Left cardiac atrium (tissue), 4 donors: ENCODE measurements at regions not wholly inside any gene's neighbourhood (a gene's known extent, or its start where the extent isn't known, plus 50 kb on each side); places are given as distances from the start of the nearest gene placed in this dataset.

Experiments
- ATAC-seq, 2 donors: fragments of 200-7000 bp; cut with Tn5 transposase; one replicate each; pipeline ENCODE4 v1.9.1; 2020; ENCODE audit warnings: mild to moderate bottlenecking in 2 of 2, moderate library complexity in 2 of 2
- DNase-seq: peaks from one replicate; pipeline ENCODE4 v3.0.0-alpha.2; 2020
- intact Hi-C, 2 donors: fragments of 100-400 bp; cut with DNase I; formaldehyde crosslinking; loops; one replicate each; pipeline versions ENCODE4 v1.14.1 to v1.15.1; 2022 to 2023
- donor health status: DM: no; HTN: yes; CAD: no.
- donor health status: DM: no; HTN: yes; CAD: no; lungs with severe emphysema.
- donor health status: DM: yes; HTN: yes; CAD: no.
- donor health status: Dilated cardiomyopathy.

GRCh38 chr18:51438797-51439350, 241.4 kb upstream of the MEX3C start:
- intact Hi-C loops: no loop called here
- ATAC-seq (no peak), DNase-seq (no peak)

DNA sequence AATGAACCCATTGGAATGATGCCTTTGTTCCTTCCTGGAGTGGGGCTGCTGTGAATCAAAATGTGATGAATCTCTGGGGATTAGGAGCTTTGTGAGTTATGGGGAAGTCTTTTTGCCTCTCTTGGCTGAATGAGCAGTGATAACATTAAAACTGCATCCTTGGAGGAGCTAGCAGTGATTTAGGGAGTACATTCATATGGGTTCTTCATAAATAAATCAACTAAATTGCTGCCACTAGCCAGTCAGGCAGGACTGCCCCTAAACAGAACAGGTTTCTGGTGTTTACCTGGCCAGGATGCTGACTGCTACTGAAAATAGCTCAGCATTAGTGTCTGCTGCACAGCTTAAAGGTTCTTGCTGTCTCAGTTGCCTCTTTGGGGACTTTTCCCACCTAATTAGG, 244.5 kb upstream of the MEX3C start:
- intact Hi-C loops: no loop called here
- ATAC-seq: no peak
- DNase-seq: no peak

DNA sequence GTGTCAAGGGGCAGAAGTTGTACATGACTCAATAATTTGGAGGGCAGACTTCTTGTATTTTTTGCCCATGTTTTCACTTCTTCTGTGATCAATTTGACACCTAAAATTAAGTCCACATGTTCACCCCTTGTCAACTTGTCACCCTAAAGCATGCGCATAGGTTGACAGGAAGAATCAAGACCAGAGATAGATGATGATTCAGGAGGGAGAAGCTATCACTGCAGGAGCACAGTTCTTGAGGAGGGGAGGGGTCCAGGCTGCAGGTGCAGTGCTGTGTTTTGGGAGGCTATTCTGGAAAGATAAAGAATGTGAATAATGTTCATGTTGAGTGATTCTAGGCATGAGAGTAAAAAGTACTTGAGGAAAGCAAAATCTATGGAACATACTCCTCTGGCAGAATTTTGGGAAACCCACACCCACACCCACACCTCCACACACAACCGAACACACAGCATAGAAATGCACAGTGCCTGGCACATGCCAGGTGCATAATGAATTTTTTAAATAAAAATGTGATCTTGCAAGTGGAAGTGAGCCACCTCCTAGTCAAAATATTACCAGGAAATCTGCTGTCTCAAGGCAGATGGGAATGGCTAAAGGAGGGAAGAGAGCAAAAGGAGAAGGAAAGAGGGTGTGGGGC, 249.2 kb upstream of the MEX3C start:
- ATAC-seq: no peak
- DNase-seq: no peak
- intact Hi-C loops: no loop called here

DNA sequence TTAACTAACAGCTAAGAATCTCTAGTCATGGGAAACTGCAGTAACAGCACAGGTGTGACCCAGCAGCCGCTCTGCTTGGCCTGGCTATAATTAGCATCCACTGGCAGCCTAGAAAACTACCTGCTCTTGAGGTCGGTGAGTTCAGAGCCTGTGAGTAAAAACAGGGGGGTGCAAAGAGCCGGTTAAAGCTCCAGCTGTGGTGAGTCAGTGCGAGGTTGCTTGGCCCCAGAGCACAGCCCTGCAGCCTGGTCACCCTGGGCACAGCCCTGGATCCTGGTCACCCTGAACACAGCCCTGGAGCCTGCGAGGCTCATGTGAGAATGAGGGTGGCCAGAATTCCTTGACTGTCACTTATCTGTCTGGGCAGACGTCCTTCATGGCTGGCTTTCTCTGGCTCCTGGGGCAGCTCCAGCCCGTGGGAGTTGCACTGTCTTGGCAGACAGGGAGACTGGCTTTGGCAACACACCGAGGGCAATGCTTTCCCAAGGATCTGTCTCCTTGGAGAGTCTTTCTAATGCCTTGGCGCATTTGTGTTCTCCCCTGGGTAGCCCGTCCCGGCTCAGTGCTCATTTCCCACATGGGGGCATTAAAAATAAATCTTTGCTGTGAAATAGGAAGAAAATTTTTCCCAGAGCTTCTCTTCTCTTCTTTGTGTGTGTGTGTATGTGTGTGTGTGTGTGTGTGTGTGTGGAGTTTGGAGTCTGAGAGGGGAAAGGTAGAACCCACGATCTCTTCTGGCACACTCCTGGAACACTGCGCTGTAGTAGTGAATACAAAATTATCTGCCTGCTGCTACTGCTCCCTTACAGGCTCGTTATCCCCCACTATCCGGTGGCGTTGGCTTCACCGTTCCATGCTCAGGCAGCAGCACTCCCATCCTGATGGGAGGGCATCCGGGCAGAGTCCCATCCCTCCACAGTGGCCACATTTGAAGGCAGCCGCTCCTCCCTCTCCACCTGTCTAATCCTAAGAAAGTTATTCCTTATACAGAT, 250.2 kb upstream of the MEX3C start:
- intact Hi-C loops: no loop called here
- peak; percentile 85 to 97 for ATAC-seq
- peak; percentile 22 for DNase-seq

DNA sequence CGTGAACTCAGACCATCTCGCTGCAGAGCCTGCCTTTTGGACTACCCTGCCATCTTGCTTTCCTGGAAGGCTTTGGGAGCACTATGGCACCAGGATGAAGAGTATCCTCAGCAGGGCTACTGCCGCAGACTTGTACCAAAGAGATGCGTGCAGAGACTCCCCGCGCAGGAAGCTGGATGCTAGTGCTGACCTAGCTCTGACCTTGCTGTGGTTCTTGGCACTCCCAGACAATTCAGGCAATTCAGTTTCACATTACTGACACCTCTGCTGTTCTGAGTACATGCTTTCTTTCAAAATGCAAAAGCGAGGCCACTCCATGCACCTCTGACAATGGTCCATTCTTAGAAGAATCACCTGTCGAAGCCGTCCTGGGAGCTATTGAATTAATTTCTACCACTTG, 251.5 kb upstream of the MEX3C start:
- intact Hi-C loops: no loop called here
- DNase-seq (no peak), ATAC-seq (peak in 1 of 2 donors; percentile 43)

DNA sequence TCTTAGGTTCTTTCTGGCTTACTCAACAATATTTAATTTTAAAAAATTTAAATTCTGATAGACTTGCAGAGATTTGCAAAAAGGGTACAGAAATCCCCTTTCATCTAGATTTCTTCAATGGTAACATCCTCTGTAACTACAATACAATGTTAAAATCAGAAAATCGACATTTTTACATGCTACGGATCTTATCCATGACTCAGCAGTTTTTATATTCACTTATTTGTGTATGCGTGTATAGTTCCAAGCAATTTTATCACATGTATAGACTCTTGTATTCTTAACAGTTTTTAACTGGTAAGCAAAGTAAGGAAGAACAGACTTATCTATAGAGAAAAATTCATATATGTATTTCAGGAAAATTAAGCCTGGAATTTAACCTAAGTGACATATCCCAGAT, 256.1 kb upstream of the MEX3C start:
- ATAC-seq (no peak), DNase-seq (no peak)
- intact Hi-C loops: no loop called here

DNA sequence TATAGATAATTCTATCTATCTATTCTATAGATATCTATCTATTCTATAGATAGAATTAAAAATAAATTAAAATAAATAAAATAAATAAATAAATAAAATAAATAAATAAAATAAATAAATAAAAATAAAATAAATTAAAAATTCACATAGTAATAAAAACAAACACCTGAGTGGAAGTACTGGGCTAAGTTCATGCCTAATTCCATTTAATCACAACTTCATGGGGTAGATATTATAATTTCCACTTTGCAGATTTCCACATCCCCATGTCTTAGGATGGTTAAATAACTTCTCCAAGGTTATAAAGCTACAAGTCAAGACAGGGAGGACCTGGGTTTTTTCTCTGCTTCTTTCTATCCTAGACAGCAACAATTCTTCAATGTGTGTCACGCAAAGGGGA, 261.4 kb upstream of the MEX3C start:
- intact Hi-C loops: no loop called here

DNA sequence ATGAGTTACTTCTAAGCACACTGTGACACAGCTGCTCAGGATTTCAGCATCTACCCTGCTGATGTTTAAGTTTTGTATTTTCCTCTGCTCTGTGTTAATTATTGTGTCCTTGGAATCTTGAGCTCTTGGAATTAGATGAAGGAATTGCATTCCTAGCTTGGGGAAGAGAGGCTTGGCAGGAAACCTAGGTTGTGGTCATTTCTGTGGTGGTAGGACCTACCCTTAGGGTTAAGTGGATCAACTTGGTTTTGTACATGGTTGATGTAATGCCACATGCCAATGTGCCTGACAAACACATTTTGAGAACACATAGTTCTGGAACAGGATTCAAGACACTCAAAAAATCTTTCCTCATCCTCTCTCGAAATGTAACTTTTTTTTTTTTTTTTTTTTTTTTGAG, 264.5 kb upstream of the MEX3C start:
- DNase-seq (no peak), ATAC-seq (no peak)
- intact Hi-C loops: no loop called here

More for the DNA sequence above, 261.4 kb upstream of the MEX3C start:
- DNase-seq (no peak), ATAC-seq (no peak)

DNA sequence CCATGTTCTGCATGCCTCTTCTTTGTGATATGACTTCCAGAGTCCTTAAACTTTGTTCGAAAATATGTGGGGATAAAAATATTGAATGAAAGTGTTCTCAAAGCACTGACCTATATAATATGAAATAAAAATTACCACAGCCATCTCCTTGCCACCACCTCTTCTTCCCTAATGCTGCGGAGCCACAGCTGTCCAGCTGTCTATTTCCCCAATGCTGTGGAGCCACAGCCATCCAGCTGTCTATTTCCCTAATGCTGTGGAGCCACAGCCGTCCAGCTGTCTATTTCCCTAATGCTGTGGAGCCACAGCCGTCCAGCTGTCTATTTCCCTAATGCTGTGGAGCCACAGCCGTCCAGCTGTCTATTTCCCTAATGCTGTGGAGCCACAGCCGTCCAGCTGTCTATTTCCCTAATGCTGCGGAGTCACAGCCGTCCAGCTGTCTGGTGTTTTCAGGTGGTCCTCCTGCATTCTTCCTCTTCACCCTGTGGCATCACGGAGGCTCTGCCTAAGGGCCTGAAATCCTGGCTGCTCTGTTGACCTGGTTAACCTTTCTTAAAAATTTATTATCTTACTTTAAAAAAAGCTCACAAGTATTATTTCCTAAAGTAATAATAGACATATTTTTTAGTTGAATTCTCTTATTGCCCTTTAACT, 266.1 kb upstream of the MEX3C start:
- ATAC-seq (no peak), DNase-seq (no peak)
- intact Hi-C loops: no loop called here

DNA sequence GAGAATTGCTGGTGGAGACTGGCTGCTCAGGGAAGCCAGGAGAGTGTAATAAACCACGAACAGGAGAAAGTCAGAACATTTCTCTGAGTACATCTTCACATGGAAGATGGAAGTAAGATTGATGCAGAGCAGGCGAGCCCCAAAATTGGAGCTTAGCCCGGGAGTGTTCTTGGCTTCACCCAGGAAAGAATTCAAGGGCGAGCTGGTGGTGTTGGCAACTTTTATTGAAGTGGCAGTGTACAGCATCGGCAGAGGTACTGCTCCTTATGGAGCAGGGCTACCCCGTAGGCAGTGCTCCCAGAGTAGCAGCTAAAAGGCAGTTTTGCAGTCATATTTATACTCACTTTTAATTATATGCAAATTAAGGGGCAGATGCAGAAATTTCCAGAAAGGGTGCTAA, 281.4 kb upstream of the MEX3C start:
- ATAC-seq (no peak), DNase-seq (no peak)
- intact Hi-C loops: no loop called here

- ATAC-seq: no peak
- intact Hi-C loops: no loop called here
- DNase-seq: no peak
These were observed 282.3 kb upstream of the MEX3C start for GRCh38 chr18:51479736-51480135.

- ATAC-seq (peak; percentile 53 to 75), DNase-seq (no peak)
- intact Hi-C loops: no loop called here
These were observed 283.2 kb upstream of the MEX3C start for GRCh38 chr18:51480407-51481261.

GRCh38 chr18:51486735-51487366, 289.4 kb upstream of the MEX3C start:
- ATAC-seq (no peak), DNase-seq (no peak)
- intact Hi-C loops: no loop called here

DNA sequence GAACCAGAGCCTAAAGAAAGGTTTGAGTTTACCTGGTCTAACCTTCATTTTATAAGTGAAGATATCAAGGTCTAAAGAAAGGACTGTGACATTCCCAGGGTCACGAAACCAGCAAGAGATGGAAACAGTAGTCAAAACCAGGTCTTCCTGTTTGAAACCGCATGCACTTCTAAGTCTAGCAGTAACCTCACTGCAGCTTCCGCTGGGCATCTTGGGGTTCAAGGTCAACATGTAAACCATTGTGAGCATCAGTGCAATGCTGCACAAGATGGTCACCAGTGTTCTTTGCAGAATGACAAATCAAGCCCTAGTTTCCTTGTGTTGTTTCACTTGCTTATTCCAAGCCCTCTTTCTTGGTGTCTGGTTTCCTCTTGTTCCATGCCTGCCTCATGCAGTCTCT, 292.9 kb upstream of the MEX3C start:
- intact Hi-C loops: no loop called here
- ATAC-seq (no peak), DNase-seq (no peak)

- ATAC-seq: no peak
These were observed 293.4 kb upstream of the MEX3C start for GRCh38 chr18:51490860-51491259.

DNA sequence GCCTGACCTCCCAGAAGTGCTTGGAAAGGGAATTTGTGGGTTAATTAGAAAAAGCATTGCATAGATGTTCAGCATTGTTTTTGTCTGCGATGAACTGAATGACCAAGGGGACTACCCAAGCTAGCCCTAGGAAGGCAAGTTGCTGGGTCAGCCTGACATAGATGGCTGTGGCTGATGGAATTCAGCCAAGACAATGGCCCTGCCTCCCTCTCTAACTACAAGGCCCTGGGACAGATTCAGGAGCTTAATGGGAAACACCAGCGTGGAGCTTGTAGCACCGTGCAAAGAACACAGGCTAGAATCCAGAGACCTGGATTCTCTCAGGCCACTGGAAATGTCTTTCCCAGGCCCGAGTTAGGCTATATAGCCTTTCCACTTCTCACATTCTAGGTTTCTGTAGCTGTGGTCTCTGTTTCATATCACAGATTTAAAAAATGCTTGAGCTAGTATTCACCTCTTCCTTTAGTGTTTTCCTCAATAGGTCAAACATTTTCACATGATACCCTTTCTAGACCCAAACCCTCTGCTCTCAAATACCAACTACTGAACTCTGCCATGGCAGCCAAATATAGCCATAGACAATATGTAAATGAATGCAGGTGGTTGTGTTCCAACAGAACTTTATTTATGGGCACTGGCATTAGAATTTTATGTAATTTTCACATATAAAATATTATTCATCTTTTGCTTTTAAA, 294.3 kb upstream of the MEX3C start:
- intact Hi-C loops: no loop called here
- ATAC-seq (no peak), DNase-seq (no peak)

More at GRCh38 chr18:51490860-51491259, 293.4 kb upstream of the MEX3C start:
- DNase-seq: no peak
- intact Hi-C loops: no loop called here

DNA sequence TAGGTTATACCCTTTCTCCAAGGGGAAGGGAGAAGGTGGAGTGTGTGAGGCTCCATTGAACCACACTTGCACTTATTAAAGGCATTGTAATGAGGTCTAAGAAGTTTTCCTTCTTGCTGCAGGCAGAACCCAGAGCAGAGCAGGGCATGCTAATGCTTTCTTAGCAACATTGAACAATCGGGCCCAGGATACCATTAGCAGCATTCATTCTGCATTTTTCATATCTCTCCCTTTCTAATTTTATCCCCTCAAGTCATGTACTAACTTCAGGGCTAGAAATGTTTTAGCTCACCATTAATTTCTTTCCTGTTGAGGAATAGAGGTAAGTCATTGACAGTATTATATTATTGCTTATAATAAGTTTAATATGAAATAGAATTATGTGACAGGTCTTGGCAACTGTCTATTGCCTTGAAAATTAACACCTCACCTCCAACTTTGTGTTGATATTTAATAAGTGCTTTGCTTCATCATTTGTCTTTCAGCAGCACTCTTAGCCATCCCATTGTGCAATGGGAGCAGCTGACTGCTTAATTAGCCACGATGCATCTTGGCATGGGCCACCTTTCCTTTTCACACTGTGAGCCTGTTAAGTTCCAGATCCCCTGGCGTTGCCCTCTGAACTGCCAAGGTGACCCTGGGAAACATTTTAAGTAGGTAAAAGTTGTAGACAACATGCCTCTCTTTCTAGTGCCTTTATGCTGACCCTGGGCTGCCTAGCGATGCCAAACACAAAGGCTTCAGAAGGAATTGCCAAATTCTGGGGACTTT, 300.8 kb upstream of the MEX3C start:
- peak; percentile 43 for DNase-seq
- ATAC-seq: peak; percentile 47 to 87
- intact Hi-C loops: no loop called here
